SU-DHL-6 (cell line): ENCODE measurements at regions not wholly inside any gene's neighbourhood (a gene's known extent, or its start where the extent isn't known, plus 50 kb on each side); places are given as distances from the start of the nearest gene placed in this dataset.

Experiments
- H2AFZ ChIP-seq: fragments of 200-600 bp; sonication (generic); 2 replicates; pipeline ENCODE4 v1.6.1; 2014; ENCODE audit warnings: low read depth, mild to moderate bottlenecking, moderate library complexity, mixed read lengths, antibody characterized with exemption, low read length; ENCODE audit not compliant: severe bottlenecking
- H3F3A ChIP-seq: fragments of 200-600 bp; shearing (Covaris generic); 2 replicates; pipeline ENCODE4 v1.6.0; 2016; ENCODE audit warnings: antibody characterized with exemption, mild to moderate bottlenecking; ENCODE audit not compliant: insufficient read depth
- H3K27ac ChIP-seq: fragments of 200-600 bp; sonication (generic); 2 replicates; pipeline ENCODE4 v1.5.1; 2016; ENCODE audit warnings: low read depth, mild to moderate bottlenecking, low read length, moderate library complexity, mixed read lengths
- H3K27me3 ChIP-seq: fragments of 200-600 bp; sonication (generic), shearing (Covaris generic); 2 replicates; pipeline ENCODE4 v1.6.0; 2014; ENCODE audit warnings: mild to moderate bottlenecking, low read length
- H3K36me3 ChIP-seq: fragments of 200-600 bp; sonication (generic); 2 replicates; pipeline ENCODE4 v1.6.1; 2014; ENCODE audit warnings: mild to moderate bottlenecking, low read length, mixed read lengths
- H3K4me2 ChIP-seq: fragments of 300-600, 200-600 bp; shearing (Covaris generic), sonication (generic); 2 replicates; pipeline ENCODE4 v1.6.0; 2014; ENCODE audit warnings: low read length, low read depth, mild to moderate bottlenecking; ENCODE audit not compliant: poor library complexity, severe bottlenecking
- H3K4me3 ChIP-seq: fragments of 200-600 bp; sonication (generic); 2 replicates; pipeline ENCODE4 v1.5.1; 2014; ENCODE audit warnings: antibody characterized with exemption, low read length, mild to moderate bottlenecking, mixed read lengths; ENCODE audit not compliant: insufficient read depth, poor library complexity, severe bottlenecking
- H3K79me2 ChIP-seq: fragments of 200-600 bp; sonication (generic); 2 replicates; pipeline ENCODE4 v1.6.1; 2014; ENCODE audit warnings: mild to moderate bottlenecking, low read length, moderate library complexity; ENCODE audit not compliant: insufficient read depth
- H3K9ac ChIP-seq: fragments of 200-600 bp; sonication (generic); 2 replicates; pipeline ENCODE4 v1.7.0; 2014; ENCODE audit warnings: mild to moderate bottlenecking, low read length
- H3K9me2 ChIP-seq: fragments of 200-600 bp; sonication (generic); replicated peaks from 2 replicates; pipeline ENCODE4 v1.6.1; 2014; ENCODE audit warnings: low read length; ENCODE audit not compliant: insufficient read depth
- H3K9me3 ChIP-seq: fragments of 200-600 bp; sonication (generic); 2 replicates; pipeline ENCODE4 v1.6.1; 2014; ENCODE audit warnings: low read length, mixed read lengths; ENCODE audit not compliant: insufficient read depth
- H4K20me1 ChIP-seq: fragments of 200-600 bp; sonication (generic); 2 replicates; pipeline ENCODE4 v1.6.1; 2014; ENCODE audit warnings: low read depth, mild to moderate bottlenecking, antibody characterized with exemption, low read length, moderate library complexity, mixed read lengths
- CTCF ChIP-seq: fragments of 200-600 bp; sonication (generic); IDR thresholded peaks from one replicate; pipeline ENCODE4 v1.5.1; 2017; ENCODE audit warnings: antibody characterized with exemption, mild to moderate bottlenecking, low read length, moderate library complexity; ENCODE audit not compliant: insufficient read depth, poor library complexity, severe bottlenecking
- EZH2phosphoT487 ChIP-seq: fragments of 200-600 bp; sonication (generic), shearing (Covaris generic); conservative IDR thresholded peaks from 2 replicates; pipeline ENCODE4 v1.6.1; 2018; ENCODE audit warnings: mild to moderate bottlenecking, antibody characterized with exemption, low read length, moderate library complexity, mixed read lengths

GRCh38 chr15:69505956-69506556, 53.4 kb downstream of the RPLP1 start:
- Histone ChIP-seq H3K9me2 (no peaks in the 10 kb centered on the region), H3K27ac (no peak overlapping the region), H3K9ac (no peak overlapping the region), H3K27me3 (no peaks in the 10 kb centered on the region), H3F3A (no peaks in the 10 kb centered on the region), H3K9me3 (no peaks in the 10 kb centered on the region), H3K36me3 (no peaks in the 10 kb centered on the region), H4K20me1 (no peaks in the 10 kb centered on the region), H2AFZ (no peak overlapping the region), H3K4me3 (no peak overlapping the region), H3K4me2 (no peak overlapping the region), H3K79me2 (no peaks in the 10 kb centered on the region)
- TF ChIP-seq EZH2phosphoT487 (no peak), CTCF (no peak)

- Histone ChIP-seq H4K20me1 (no peaks in the 10 kb centered on the region), H3K27ac (no peak overlapping the region), H3K36me3 (no peaks in the 10 kb centered on the region), H3K4me3 (no peak overlapping the region), H2AFZ (no peak overlapping the region), H3K9me3 (no peaks in the 10 kb centered on the region), H3K9ac (no peak overlapping the region), H3F3A (no peaks in the 10 kb centered on the region), H3K4me2 (no peak overlapping the region), H3K27me3 (no peaks in the 10 kb centered on the region), H3K9me2 (no peaks in the 10 kb centered on the region), H3K79me2 (no peaks in the 10 kb centered on the region)
- TF ChIP-seq EZH2phosphoT487: no peak
- no peak for TF ChIP-seq CTCF
These were observed 56.0 kb downstream of the RPLP1 start for GRCh38 chr15:69508659-69509058.

- H3K9me3 ChIP-seq: no peaks in the 10 kb centered on the region
- no peaks in the 10 kb centered on the region for H3K79me2 ChIP-seq
- no peaks in the 10 kb centered on the region for H3K36me3 ChIP-seq
- H3K4me3 ChIP-seq: no peak overlapping the region
- no peak overlapping the region for H3K27ac ChIP-seq
- no peak overlapping the region for H3K9ac ChIP-seq
- H3K4me2 ChIP-seq: no peak overlapping the region
- no peaks in the 10 kb centered on the region for H3F3A ChIP-seq
- no peak overlapping the region for H2AFZ ChIP-seq
- H4K20me1 ChIP-seq: no peaks in the 10 kb centered on the region
- TF ChIP-seq CTCF: no peak
- no peak for TF ChIP-seq EZH2phosphoT487
- H3K27me3 ChIP-seq: no peaks in the 10 kb centered on the region
- H3K9me2 ChIP-seq: no peaks in the 10 kb centered on the region
These were observed 56.5 kb downstream of the RPLP1 start for GRCh38 chr15:69509131-69509530.
